ENCODE measurements at regions not wholly inside any gene's neighbourhood (a gene's known extent, or its start where the extent isn't known, plus 50 kb on each side); places are given as distances from the start of the nearest gene placed in this dataset.

- TF ChIP-seq MYBL2 (CRISPR knock-in tag; IDR thresholded peaks at IDR 0.05) (no peak), ZNF396 (CRISPR knock-in tag; IDR thresholded peaks at IDR 0.05; ENCODE audit: borderline replicate concordance) (no peak)
Measured at GRCh38 chr13:33730619-33731018, 87.3 kb upstream of the RFC3 start (continued).

- CTCF ChIA-PET: no interaction called here
- POLR2A ChIA-PET: no interaction called here
- H3K9me3 Mint-ChIP-seq: peaks cover 17% of the 10 kb centered on the region
- ATAC-seq (no peak), DNase-seq (ENCODE audit: low spot score) (no peak)
- no peaks in the 10 kb centered on the region for H3K27me3 Mint-ChIP-seq (ENCODE audit: low read depth)
- no peak overlapping the region for H3K4me3 Mint-ChIP-seq
- H3K36me3 Mint-ChIP-seq: no peaks in the 10 kb centered on the region
- TF ChIP-seq ATF3 (CRISPR knock-in tag; conservative IDR thresholded peaks at IDR 0.05) (no peak), GRHL2 (CRISPR knock-in tag; IDR thresholded peaks at IDR 0.05; ENCODE audit: insufficient replicate concordance, severe bottlenecking) (no peak), USF2 (CRISPR knock-in tag; IDR thresholded peaks at IDR 0.05) (no peak), ELF4 (CRISPR knock-in tag; IDR thresholded peaks at IDR 0.05; ENCODE audit: low read depth) (no peak), ETV6 (CRISPR knock-in tag; IDR thresholded peaks at IDR 0.05) (no peak), HMGA2 (CRISPR knock-in tag; IDR thresholded peaks at IDR 0.05) (no peak), ZMAT4 (CRISPR knock-in tag; IDR thresholded peaks at IDR 0.05) (no peak), SMAD4 (CRISPR knock-in tag; IDR thresholded peaks at IDR 0.05) (no peak), NFYB (CRISPR knock-in tag; conservative IDR thresholded peaks at IDR 0.05; ENCODE audit: low read depth) (no peak), OVOL2 (CRISPR knock-in tag; IDR thresholded peaks at IDR 0.05; ENCODE audit: borderline replicate concordance) (no peak), IRF1 (CRISPR knock-in tag; IDR thresholded peaks at IDR 0.05) (no peak), ZSCAN18 (CRISPR knock-in tag; IDR thresholded peaks at IDR 0.05) (no peak), MXD4 (CRISPR knock-in tag; IDR thresholded peaks at IDR 0.05; ENCODE audit: borderline replicate concordance) (no peak), NFE2L1 (CRISPR knock-in tag; IDR thresholded peaks at IDR 0.05) (no peak), E2F1 (CRISPR knock-in tag; IDR thresholded peaks at IDR 0.05) (no peak), ZNF512 (CRISPR knock-in tag; IDR thresholded peaks at IDR 0.05; ENCODE audit: borderline replicate concordance) (no peak)
- peaks cover 8% of the 10 kb centered on the region; the same call in 1 of the 2 replicates for H3K4me1 Mint-ChIP-seq
- H3K27ac Mint-ChIP-seq: no peak overlapping the region
Measured at GRCh38 chr13:33735276-33735675, 82.7 kb upstream of the RFC3 start.

- no peaks in the 10 kb centered on the region for H3K36me3 Mint-ChIP-seq
- no peak for DNase-seq (ENCODE audit: low spot score)
- no peak overlapping the region for H3K27ac Mint-ChIP-seq
- H3K4me3 Mint-ChIP-seq: no peak overlapping the region
- no peak for ATAC-seq
- H3K27me3 Mint-ChIP-seq (ENCODE audit: low read depth): no peaks in the 10 kb centered on the region
- H3K4me1 Mint-ChIP-seq: peaks cover 8% of the 10 kb centered on the region; the same call in 1 of the 2 replicates
- ChIA-PET POLR2A (no interaction called here), CTCF (no interaction called here)
- H3K9me3 Mint-ChIP-seq: peaks cover 27% of the 10 kb centered on the region
- TF ChIP-seq IRF1 (CRISPR knock-in tag; IDR thresholded peaks at IDR 0.05) (no peak), SMAD4 (CRISPR knock-in tag; IDR thresholded peaks at IDR 0.05) (no peak), MLX (CRISPR knock-in tag; IDR thresholded peaks at IDR 0.05) (no peak), PRRX2 (CRISPR knock-in tag; IDR thresholded peaks at IDR 0.05) (no peak), NR1H2 (CRISPR knock-in tag; IDR thresholded peaks at IDR 0.05) (no peak), ZBTB21 (CRISPR knock-in tag; IDR thresholded peaks at IDR 0.05; ENCODE audit: borderline replicate concordance) (no peak), KAT7 (CRISPR knock-in tag; IDR thresholded peaks at IDR 0.05; ENCODE audit: borderline replicate concordance) (no peak), AR (CRISPR knock-in tag; IDR thresholded peaks at IDR 0.05) (no peak)
Measured at GRCh38 chr13:33739254-33739653, 78.7 kb upstream of the RFC3 start.
